Activated CD8-positive, alpha-beta memory T cell treated with anti-CD3 and anti-CD28 coated beads, Interleukin-2, amount 10 ng/mL, durations not matched to agents 7 days and 5 days (primary cell): ENCODE measurements at regions not wholly inside any gene's neighbourhood (a gene's known extent, or its start where the extent isn't known, plus 50 kb on each side); places are given as distances from the start of the nearest gene placed in this dataset.
"Not testable (repeated sequence)": the region's sequence is repeated elsewhere in the genome, so short reads cannot be mapped to it uniquely, and the experiment has no call there.

Source experiments
- ATAC-seq: fragments of 150-1000 bp; cut with Tn5 transposase; one replicate; pipeline ENCODE4 v1.10.0; 2021; ENCODE audit warnings: moderate library complexity
- CTCF ChIA-PET: fragments of 350-600 bp; sonication (Branson Sonifier 250); formaldehyde crosslinking; loops from one replicate; lab custom pipeline; 2021; ENCODE audit warnings: antibody characterized with exemption; lab: Charles Lee
- DNase-seq: peaks from one replicate; pipeline ENCODE4 v3.0.0-alpha.2; 2020
- H3K27ac Mint-ChIP-seq: one replicate; pipeline ENCODE4 v1.8.0; 2021; ENCODE audit warnings: mild to moderate bottlenecking, mixed read lengths
- H3K27me3 Mint-ChIP-seq: one replicate; pipeline ENCODE4 v1.8.0; 2021; ENCODE audit warnings: mixed read lengths
- H3K36me3 Mint-ChIP-seq: one replicate; pipeline ENCODE4 v1.8.0; 2021; ENCODE audit warnings: mild to moderate bottlenecking, mixed read lengths
- H3K4me1 Mint-ChIP-seq: one replicate; pipeline ENCODE4 v1.8.0; 2021; ENCODE audit warnings: mixed read lengths
- H3K4me3 Mint-ChIP-seq: one replicate; pipeline ENCODE4 v1.8.0; 2021; ENCODE audit warnings: mild to moderate bottlenecking, moderate library complexity, mixed read lengths
- H3K9me3 Mint-ChIP-seq: one replicate; pipeline ENCODE4 v1.8.0; 2022; ENCODE audit warnings: low read depth, mixed read lengths

DNA sequence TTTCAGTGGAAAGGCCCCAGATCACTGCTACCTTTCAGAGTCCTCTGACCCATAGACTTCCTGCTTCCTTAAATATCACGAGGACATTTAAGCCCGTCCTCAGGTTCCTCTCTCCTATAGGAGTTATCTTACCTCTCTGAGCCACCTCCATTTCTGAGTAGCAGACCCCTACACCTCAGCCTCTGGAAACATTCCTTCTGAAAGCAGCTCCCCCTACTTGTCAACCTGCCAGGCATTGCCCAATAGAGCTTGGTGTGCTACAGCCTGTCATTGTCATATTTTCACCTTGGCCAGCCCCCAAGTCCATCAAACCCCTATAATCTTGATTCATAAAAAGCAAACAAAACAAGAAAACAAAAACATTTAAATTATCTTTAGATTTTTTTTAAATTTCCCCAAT lies 717.9 kb upstream of the SLC8A1 start:
- Mint-ChIP-seq H3K9me3 (peaks cover 2% of the 10 kb centered on the region), H3K4me3 (no peak overlapping the region), H3K36me3 (no peaks in the 10 kb centered on the region), H3K27me3 (no peaks in the 10 kb centered on the region), H3K27ac (no peak overlapping the region), H3K4me1 (no peaks in the 10 kb centered on the region)
- DNase-seq (no peak), ATAC-seq (no peak)
- CTCF ChIA-PET: no interaction called here

DNA sequence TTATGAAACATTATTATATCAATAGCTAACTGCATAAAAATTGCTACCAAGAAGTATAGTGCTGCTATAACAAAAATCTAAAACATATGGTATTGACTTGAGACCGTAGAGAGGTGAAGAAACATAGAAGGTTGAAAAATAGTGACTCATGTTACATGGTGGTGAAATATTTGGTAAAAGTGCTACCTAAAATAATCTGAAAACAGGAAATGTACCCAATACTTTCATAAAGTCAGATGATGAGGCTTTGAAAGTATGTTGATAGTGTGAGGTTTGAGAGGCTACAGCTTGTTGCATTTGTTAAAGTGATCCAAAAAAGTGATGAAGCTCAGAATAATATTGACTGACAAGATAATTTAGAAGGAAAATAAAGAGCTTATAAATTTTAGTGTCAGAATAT lies 718.7 kb upstream of the SLC8A1 start:
- peaks cover 2% of the 10 kb centered on the region for H3K9me3 Mint-ChIP-seq
- DNase-seq (no peak), ATAC-seq (no peak)
- no peak overlapping the region for H3K4me3 Mint-ChIP-seq
- H3K27me3 Mint-ChIP-seq: no peaks in the 10 kb centered on the region
- no peaks in the 10 kb centered on the region for H3K36me3 Mint-ChIP-seq
- CTCF ChIA-PET: no interaction called here
- no peaks in the 10 kb centered on the region for H3K4me1 Mint-ChIP-seq
- H3K27ac Mint-ChIP-seq: no peak overlapping the region

DNA sequence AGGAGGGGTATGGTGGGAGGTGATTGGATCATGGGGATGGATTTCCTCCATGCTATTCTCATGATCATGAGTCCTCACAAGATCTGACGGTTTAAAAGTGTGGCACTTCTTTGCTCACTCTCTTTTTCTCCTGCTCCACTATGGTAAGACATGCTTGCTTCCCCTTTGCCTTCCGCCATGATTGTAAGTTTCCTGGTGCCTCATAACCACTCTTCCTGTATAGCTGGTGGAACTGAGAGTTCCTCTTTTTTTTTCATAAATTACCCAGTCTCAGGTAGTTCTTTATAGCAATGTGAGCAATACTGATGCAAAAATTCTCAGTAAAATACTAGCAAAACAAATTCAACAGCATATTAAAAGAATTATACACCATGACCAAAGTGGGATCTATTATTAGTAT lies 728.5 kb upstream of the SLC8A1 start:
- CTCF ChIA-PET: no interaction called here
- ATAC-seq: no peak
- Mint-ChIP-seq H3K9me3 (peaks cover 2% of the 10 kb centered on the region), H3K4me3 (no peak overlapping the region), H3K36me3 (no peaks in the 10 kb centered on the region), H3K27ac (no peak overlapping the region), H3K4me1 (no peaks in the 10 kb centered on the region), H3K27me3 (no peaks in the 10 kb centered on the region)
- DNase-seq: no peak

- ATAC-seq (no peak), DNase-seq (no peak)
- CTCF ChIA-PET: no interaction called here
- Mint-ChIP-seq H3K4me3 (no peak overlapping the region), H3K4me1 (no peaks in the 10 kb centered on the region), H3K27me3 (no peaks in the 10 kb centered on the region), H3K36me3 (no peaks in the 10 kb centered on the region), H3K27ac (no peak overlapping the region), H3K9me3 (peaks cover 2% of the 10 kb centered on the region)
Measured at GRCh38 chr2:41182961-41183360, 731.1 kb upstream of the SLC8A1 start.

DNA sequence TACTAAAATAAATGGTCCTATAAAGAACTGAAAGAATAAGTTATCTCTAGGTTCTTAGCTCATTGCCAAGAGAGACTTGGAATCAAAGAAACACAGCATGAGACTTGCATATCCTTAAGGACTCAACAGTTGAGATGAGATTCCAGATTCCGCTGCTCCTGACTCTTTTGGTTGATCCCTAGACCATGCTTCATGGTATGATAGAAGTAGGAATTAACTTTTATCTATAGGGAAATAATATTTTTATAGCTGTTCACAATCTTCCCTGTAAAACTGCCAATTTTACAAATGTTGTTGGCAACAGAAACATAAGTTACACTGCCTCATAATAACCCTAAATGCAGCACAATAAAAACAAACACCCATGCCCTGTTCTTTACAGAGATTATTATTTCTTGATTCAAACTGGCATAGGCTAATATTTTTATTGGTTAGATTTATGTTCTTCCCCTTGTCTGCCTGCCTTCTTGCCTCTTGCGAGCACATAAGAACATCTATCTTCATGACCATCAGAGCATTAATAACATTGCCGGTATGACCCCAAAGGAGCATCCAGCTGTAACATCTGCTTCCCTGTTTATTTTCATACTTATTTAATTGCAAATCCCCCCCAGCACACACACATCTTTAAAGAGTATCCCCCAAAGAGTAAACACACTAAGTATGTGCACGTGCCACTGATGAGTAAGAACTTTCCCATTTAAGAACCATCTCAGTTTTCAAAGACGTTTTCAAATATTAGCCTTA lies 735.7 kb upstream of the SLC8A1 start:
- Mint-ChIP-seq H3K9me3 (no peaks in the 10 kb centered on the region), H3K4me3 (no peak overlapping the region), H3K36me3 (no peaks in the 10 kb centered on the region), H3K27me3 (no peaks in the 10 kb centered on the region), H3K27ac (no peak overlapping the region), H3K4me1 (no peaks in the 10 kb centered on the region)
- ATAC-seq (no peak), DNase-seq (no peak)
- CTCF ChIA-PET: no interaction called here

DNA sequence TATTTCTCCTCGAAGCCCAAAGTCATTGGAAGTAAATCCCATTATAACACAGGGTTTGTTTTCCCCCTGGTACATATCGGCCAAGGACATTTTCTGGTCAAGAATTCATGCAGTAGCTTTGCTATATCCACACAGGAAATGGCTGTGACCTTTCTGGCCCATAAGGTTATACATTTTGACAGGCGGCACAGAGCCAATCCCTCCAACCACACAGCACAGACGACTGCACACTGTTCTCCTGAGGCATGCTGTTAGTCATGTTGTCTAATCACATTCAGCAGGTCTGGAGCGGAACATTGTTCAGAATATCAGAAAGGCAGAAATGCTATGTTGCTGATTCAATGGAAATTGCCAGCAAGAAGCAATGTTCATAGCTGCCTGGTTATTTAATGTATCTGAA lies 742.3 kb upstream of the SLC8A1 start:
- H3K36me3 Mint-ChIP-seq: no peaks in the 10 kb centered on the region
- DNase-seq (no peak), ATAC-seq (no peak)
- H3K4me3 Mint-ChIP-seq: no peak overlapping the region
- H3K9me3 Mint-ChIP-seq: no peaks in the 10 kb centered on the region
- CTCF ChIA-PET: no interaction called here
- no peaks in the 10 kb centered on the region for H3K4me1 Mint-ChIP-seq
- no peaks in the 10 kb centered on the region for H3K27me3 Mint-ChIP-seq
- no peak overlapping the region for H3K27ac Mint-ChIP-seq

DNA sequence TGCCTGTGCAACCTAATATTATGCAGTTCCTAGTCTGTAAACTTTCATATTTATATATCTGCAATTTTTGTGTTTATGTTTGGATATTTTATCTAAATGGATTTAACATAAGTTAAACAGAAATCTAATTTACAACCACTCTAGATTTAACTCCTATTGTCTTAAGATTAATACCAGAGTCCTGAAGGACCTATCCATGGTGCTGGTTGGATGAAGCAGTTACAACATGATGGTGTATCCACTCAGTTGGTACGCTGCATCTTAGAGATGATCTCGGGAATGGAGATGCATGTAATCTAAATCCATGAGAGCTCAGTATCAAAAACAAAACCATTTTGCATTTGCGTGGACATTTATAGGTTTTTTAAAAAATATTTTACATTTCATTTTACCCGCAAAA lies 745.9 kb upstream of the SLC8A1 start:
- Mint-ChIP-seq H3K4me3 (no peak overlapping the region), H3K27me3 (no peaks in the 10 kb centered on the region), H3K27ac (no peak overlapping the region), H3K9me3 (no peaks in the 10 kb centered on the region), H3K4me1 (no peaks in the 10 kb centered on the region), H3K36me3 (no peaks in the 10 kb centered on the region)
- ATAC-seq (no peak), DNase-seq (no peak)
- CTCF ChIA-PET: no interaction called here

- Mint-ChIP-seq H3K27ac (no peak overlapping the region), H3K4me3 (no peak overlapping the region), H3K9me3 (peaks cover 3% of the 10 kb centered on the region), H3K4me1 (no peaks in the 10 kb centered on the region), H3K27me3 (no peaks in the 10 kb centered on the region), H3K36me3 (no peaks in the 10 kb centered on the region)
- ATAC-seq: no peak
- CTCF ChIA-PET: no interaction called here
- no peak for DNase-seq
Measured at GRCh38 chr2:41199334-41199733, 747.4 kb upstream of the SLC8A1 start.

- CTCF ChIA-PET: no interaction called here
- Mint-ChIP-seq H3K27me3 (no peaks in the 10 kb centered on the region), H3K36me3 (no peaks in the 10 kb centered on the region), H3K27ac (no peak overlapping the region), H3K4me3 (no peak overlapping the region), H3K9me3 (peaks cover 3% of the 10 kb centered on the region), H3K4me1 (no peaks in the 10 kb centered on the region)
- ATAC-seq (no peak), DNase-seq (no peak)
Measured at GRCh38 chr2:41204315-41204714, 752.4 kb upstream of the SLC8A1 start.

- no peaks in the 10 kb centered on the region for H3K4me1 Mint-ChIP-seq
- no peaks in the 10 kb centered on the region for H3K27me3 Mint-ChIP-seq
- H3K27ac Mint-ChIP-seq: no peak overlapping the region
- H3K36me3 Mint-ChIP-seq: no peaks in the 10 kb centered on the region
- peaks cover 6% of the 10 kb centered on the region for H3K9me3 Mint-ChIP-seq
- CTCF ChIA-PET: no interaction called here
- ATAC-seq: no peak
- no peak overlapping the region for H3K4me3 Mint-ChIP-seq
- DNase-seq: no peak
Measured at GRCh38 chr2:41206004-41206403, 754.1 kb upstream of the SLC8A1 start.

DNA sequence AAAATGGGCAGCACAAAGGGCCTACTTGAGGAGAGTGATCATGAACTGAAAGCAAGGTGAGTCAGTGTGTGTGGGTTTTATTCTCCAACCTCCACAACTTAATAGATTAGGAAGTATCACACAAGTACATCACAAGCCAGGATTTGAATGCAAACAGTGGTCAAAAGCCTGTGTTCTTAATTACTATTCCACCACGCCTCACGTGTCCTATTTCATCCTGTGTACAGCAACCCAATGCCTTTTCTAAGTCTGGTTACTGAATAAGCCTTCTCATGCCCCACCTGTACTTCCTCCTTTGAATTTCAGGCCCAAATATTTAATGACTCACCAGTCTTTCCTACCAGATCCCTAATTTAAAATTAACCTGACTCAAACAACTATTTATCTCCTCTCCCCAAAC lies 755.7 kb upstream of the SLC8A1 start:
- CTCF ChIA-PET: no interaction called here
- Mint-ChIP-seq H3K4me1 (no peaks in the 10 kb centered on the region), H3K4me3 (no peak overlapping the region), H3K27me3 (no peaks in the 10 kb centered on the region), H3K36me3 (no peaks in the 10 kb centered on the region), H3K27ac (no peak overlapping the region), H3K9me3 (peaks cover 6% of the 10 kb centered on the region)
- DNase-seq: no peak
- no peak for ATAC-seq

DNA sequence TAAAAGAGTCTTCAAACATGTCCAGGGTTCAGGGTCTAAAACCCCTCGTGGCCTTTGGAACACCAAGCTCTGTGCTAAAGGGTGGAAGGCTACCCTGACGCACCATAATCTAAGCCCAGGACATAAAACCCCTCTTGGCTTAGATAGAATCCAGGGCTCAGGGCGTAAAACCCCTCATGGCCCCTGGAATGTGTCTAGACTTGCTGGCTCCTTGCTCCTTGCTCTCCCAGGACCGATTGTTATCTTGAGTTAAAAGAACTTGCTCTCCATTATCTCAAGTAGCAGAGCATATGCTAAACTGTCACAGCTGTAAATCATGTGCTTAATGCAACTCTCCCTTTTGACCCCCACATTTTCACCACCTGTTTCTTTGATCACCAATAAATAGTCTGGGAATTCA lies 758.1 kb upstream of the SLC8A1 start:
- H3K27ac Mint-ChIP-seq, H3K4me1 Mint-ChIP-seq, CTCF ChIA-PET, H3K27me3 Mint-ChIP-seq, H3K36me3 Mint-ChIP-seq, ATAC-seq, H3K4me3 Mint-ChIP-seq, DNase-seq, H3K9me3 Mint-ChIP-seq: not testable (repeated sequence)

DNA sequence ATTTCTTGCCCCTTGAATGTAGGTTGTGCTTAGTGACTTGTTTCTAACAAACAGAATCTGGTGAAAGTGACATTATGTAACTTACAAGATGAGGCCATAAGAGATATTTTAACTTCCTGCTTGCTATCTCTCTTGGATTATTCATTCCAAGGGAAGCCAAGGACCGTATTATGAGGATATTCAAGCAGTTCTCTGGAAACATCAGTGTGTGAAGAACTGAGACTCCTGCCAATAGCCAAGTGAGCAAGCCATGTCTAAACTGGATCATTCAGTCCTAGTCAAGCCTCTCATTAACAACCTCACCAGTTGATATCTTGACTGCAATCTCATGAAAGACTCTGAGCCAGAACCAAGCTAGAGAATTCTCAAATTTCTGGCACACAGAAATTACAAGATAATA lies 765.1 kb upstream of the SLC8A1 start:
- Mint-ChIP-seq H3K36me3 (no peaks in the 10 kb centered on the region), H3K4me1 (no peaks in the 10 kb centered on the region), H3K4me3 (no peak overlapping the region), H3K27me3 (no peaks in the 10 kb centered on the region), H3K27ac (no peak overlapping the region), H3K9me3 (peaks cover 8% of the 10 kb centered on the region)
- CTCF ChIA-PET: no interaction called here
- no peak for DNase-seq
- ATAC-seq: no peak

DNA sequence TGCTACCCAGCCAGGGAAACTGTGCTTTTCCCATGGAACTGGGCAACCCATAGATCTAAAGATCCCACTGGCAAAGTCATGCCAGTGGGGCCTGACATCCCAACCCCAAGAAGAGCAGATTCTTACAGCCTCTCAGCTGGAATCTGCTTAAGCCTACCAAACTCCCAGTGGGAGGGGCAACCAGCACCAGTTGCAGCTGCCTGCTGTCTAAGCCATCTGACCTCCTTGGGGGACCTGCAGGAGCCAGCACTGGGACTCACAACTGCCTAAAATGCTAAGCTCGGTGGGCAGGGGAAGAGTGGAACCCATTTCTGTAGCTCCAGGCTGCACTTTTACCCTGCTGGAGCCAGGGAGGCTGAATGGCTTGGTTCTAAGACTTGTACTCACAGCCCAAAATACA lies 770.7 kb upstream of the SLC8A1 start:
- H3K27me3 Mint-ChIP-seq: no peaks in the 10 kb centered on the region
- ATAC-seq (no peak), DNase-seq (no peak)
- CTCF ChIA-PET: no interaction called here
- H3K4me3 Mint-ChIP-seq: no peak overlapping the region
- no peak overlapping the region for H3K27ac Mint-ChIP-seq
- H3K4me1 Mint-ChIP-seq: no peaks in the 10 kb centered on the region
- H3K9me3 Mint-ChIP-seq: peaks cover 6% of the 10 kb centered on the region
- no peaks in the 10 kb centered on the region for H3K36me3 Mint-ChIP-seq

GRCh38 chr2:41234093-41234492 lies 782.2 kb upstream of the SLC8A1 start:
- H3K9me3 Mint-ChIP-seq: peaks cover 12% of the 10 kb centered on the region
- no peak for ATAC-seq
- H3K27ac Mint-ChIP-seq: no peak overlapping the region
- no peaks in the 10 kb centered on the region for H3K36me3 Mint-ChIP-seq
- no peaks in the 10 kb centered on the region for H3K27me3 Mint-ChIP-seq
- no peaks in the 10 kb centered on the region for H3K4me1 Mint-ChIP-seq
- H3K4me3 Mint-ChIP-seq: no peak overlapping the region
- CTCF ChIA-PET: no interaction called here
- DNase-seq: no peak
